ENCODE measurements at regions not wholly inside any gene's neighbourhood (a gene's known extent, or its start where the extent isn't known, plus 50 kb on each side); places are given as distances from the start of the nearest gene placed in this dataset.
"Not testable (repeated sequence)": the region's sequence is repeated elsewhere in the genome, so short reads cannot be mapped to it uniquely, and the experiment has no call there.

- not testable (repeated sequence) for H3K36me3 ChIP-seq (ENCODE audit: insufficient read depth, low read depth, low read length); H3K27ac ChIP-seq (ENCODE audit: low read length); H3K9me3 ChIP-seq (ENCODE audit: insufficient read depth, low read depth, low read length); H3K27me3 ChIP-seq (ENCODE audit: insufficient read depth, low read length); H3K4me1 ChIP-seq (ENCODE audit: insufficient read depth, low read length)
- Histone ChIP-seq H3K4me3 (ENCODE audit: low read length) (peak overlapping the region; percentile 72), H3K9ac (ENCODE audit: low read depth, low read length) (peak overlapping the region; percentile 57; the same call in 1 of the 2 replicates)
Measured at GRCh38 chr18:5004031-5004820, 192.8 kb downstream of the AKAIN1 start.

GRCh38 chr18:4994710-4995109 is 202.3 kb downstream of the AKAIN1 start:
- Histone ChIP-seq H3K27me3 (ENCODE audit: insufficient read depth, low read length) (peaks cover 7% of the 10 kb centered on the region), H3K9ac (ENCODE audit: low read depth, low read length) (no peak overlapping the region), H3K4me3 (ENCODE audit: low read length) (no peak overlapping the region), H3K36me3 (ENCODE audit: insufficient read depth, low read depth, low read length) (no peaks in the 10 kb centered on the region), H3K4me1 (ENCODE audit: insufficient read depth, low read length) (no peaks in the 10 kb centered on the region), H3K9me3 (ENCODE audit: insufficient read depth, low read depth, low read length) (peaks cover 2% of the 10 kb centered on the region; the same call in 1 of the 2 replicates), H3K27ac (ENCODE audit: low read length) (no peak overlapping the region)

GRCh38 chr18:4987452-4988405 is 209.3 kb downstream of the AKAIN1 start:
- H3K9me3 ChIP-seq (ENCODE audit: insufficient read depth, low read depth, low read length): peaks cover 2% of the 10 kb centered on the region; the same call in 1 of the 2 replicates
- H3K4me1 ChIP-seq (ENCODE audit: insufficient read depth, low read length): peaks cover 8% of the 10 kb centered on the region; the same call in 1 of the 2 replicates
- H3K27ac ChIP-seq (ENCODE audit: low read length): no peak overlapping the region
- H3K27me3 ChIP-seq (ENCODE audit: insufficient read depth, low read length): peaks cover 37% of the 10 kb centered on the region
- no peak overlapping the region for H3K9ac ChIP-seq (ENCODE audit: low read depth, low read length)
- H3K36me3 ChIP-seq (ENCODE audit: insufficient read depth, low read depth, low read length): no peaks in the 10 kb centered on the region
- no peak overlapping the region for H3K4me3 ChIP-seq (ENCODE audit: low read length)

GRCh38 chr18:4986677-4987076 is 210.4 kb downstream of the AKAIN1 start:
- no peak overlapping the region for H3K9ac ChIP-seq (ENCODE audit: low read depth, low read length)
- H3K4me3 ChIP-seq (ENCODE audit: low read length): no peak overlapping the region
- peaks cover 37% of the 10 kb centered on the region for H3K27me3 ChIP-seq (ENCODE audit: insufficient read depth, low read length)
- H3K4me1 ChIP-seq (ENCODE audit: insufficient read depth, low read length): peaks cover 8% of the 10 kb centered on the region; the same call in 1 of the 2 replicates
- no peak overlapping the region for H3K27ac ChIP-seq (ENCODE audit: low read length)
- H3K36me3 ChIP-seq (ENCODE audit: insufficient read depth, low read depth, low read length): no peaks in the 10 kb centered on the region
- peaks cover 2% of the 10 kb centered on the region; the same call in 1 of the 2 replicates for H3K9me3 ChIP-seq (ENCODE audit: insufficient read depth, low read depth, low read length)

GRCh38 chr18:4986066-4986465 is 211.0 kb downstream of the AKAIN1 start:
- H3K9me3 ChIP-seq (ENCODE audit: insufficient read depth, low read depth, low read length): peaks cover 2% of the 10 kb centered on the region; the same call in 1 of the 2 replicates
- H3K27ac ChIP-seq (ENCODE audit: low read length): no peak overlapping the region
- no peak overlapping the region for H3K4me3 ChIP-seq (ENCODE audit: low read length)
- H3K9ac ChIP-seq (ENCODE audit: low read depth, low read length): no peak overlapping the region
- H3K36me3 ChIP-seq (ENCODE audit: insufficient read depth, low read depth, low read length): no peaks in the 10 kb centered on the region
- peaks cover 8% of the 10 kb centered on the region; the same call in 1 of the 2 replicates for H3K4me1 ChIP-seq (ENCODE audit: insufficient read depth, low read length)
- H3K27me3 ChIP-seq (ENCODE audit: insufficient read depth, low read length): peaks cover 37% of the 10 kb centered on the region

- H3K27ac ChIP-seq (ENCODE audit: low read length): no peak overlapping the region
- H3K4me1 ChIP-seq (ENCODE audit: insufficient read depth, low read length): no peaks in the 10 kb centered on the region
- no peak overlapping the region for H3K4me3 ChIP-seq (ENCODE audit: low read length)
- no peak overlapping the region for H3K9ac ChIP-seq (ENCODE audit: low read depth, low read length)
- no peaks in the 10 kb centered on the region for H3K36me3 ChIP-seq (ENCODE audit: insufficient read depth, low read depth, low read length)
- no peaks in the 10 kb centered on the region for H3K27me3 ChIP-seq (ENCODE audit: insufficient read depth, low read length)
- no peaks in the 10 kb centered on the region; the same call in 1 of the 2 replicates for H3K9me3 ChIP-seq (ENCODE audit: insufficient read depth, low read depth, low read length)
Measured at GRCh38 chr18:4961121-4961909, 235.7 kb downstream of the AKAIN1 start.

- no peaks in the 10 kb centered on the region for H3K27me3 ChIP-seq (ENCODE audit: insufficient read depth, low read length)
- no peaks in the 10 kb centered on the region; the same call in 1 of the 2 replicates for H3K9me3 ChIP-seq (ENCODE audit: insufficient read depth, low read depth, low read length)
- no peaks in the 10 kb centered on the region for H3K4me1 ChIP-seq (ENCODE audit: insufficient read depth, low read length)
- H3K36me3 ChIP-seq (ENCODE audit: insufficient read depth, low read depth, low read length): no peaks in the 10 kb centered on the region
- H3K27ac ChIP-seq (ENCODE audit: low read length): no peak overlapping the region
- H3K9ac ChIP-seq (ENCODE audit: low read depth, low read length): no peak overlapping the region
- H3K4me3 ChIP-seq (ENCODE audit: low read length): no peak overlapping the region
Measured at GRCh38 chr18:4960578-4960977, 236.5 kb downstream of the AKAIN1 start.

GRCh38 chr18:4931209-4931608 is 265.8 kb downstream of the AKAIN1 start:
- no peaks in the 10 kb centered on the region for H3K27me3 ChIP-seq (ENCODE audit: insufficient read depth, low read length)
- H3K36me3 ChIP-seq (ENCODE audit: insufficient read depth, low read depth, low read length): no peaks in the 10 kb centered on the region
- peaks cover 23% of the 10 kb centered on the region for H3K9me3 ChIP-seq (ENCODE audit: insufficient read depth, low read depth, low read length)
- H3K27ac ChIP-seq (ENCODE audit: low read length): no peak overlapping the region
- H3K4me3 ChIP-seq (ENCODE audit: low read length): no peak overlapping the region
- H3K4me1 ChIP-seq (ENCODE audit: insufficient read depth, low read length): no peaks in the 10 kb centered on the region
- no peak overlapping the region for H3K9ac ChIP-seq (ENCODE audit: low read depth, low read length)

- Histone ChIP-seq H3K4me1 (ENCODE audit: insufficient read depth, low read length) (no peaks in the 10 kb centered on the region), H3K9me3 (ENCODE audit: insufficient read depth, low read depth, low read length) (peaks cover 6% of the 10 kb centered on the region; the same call in 1 of the 2 replicates), H3K4me3 (ENCODE audit: low read length) (no peak overlapping the region)
Measured at GRCh38 chr18:4921548-4921947, 275.5 kb downstream of the AKAIN1 start.

GRCh38 chr18:4917509-4917908 is 279.5 kb downstream of the AKAIN1 start:
- H3K27ac ChIP-seq (ENCODE audit: low read length); H3K4me3 ChIP-seq (ENCODE audit: low read length); H3K36me3 ChIP-seq (ENCODE audit: insufficient read depth, low read depth, low read length); H3K9me3 ChIP-seq (ENCODE audit: insufficient read depth, low read depth, low read length); H3K27me3 ChIP-seq (ENCODE audit: insufficient read depth, low read length); H3K9ac ChIP-seq (ENCODE audit: low read depth, low read length); H3K4me1 ChIP-seq (ENCODE audit: insufficient read depth, low read length): not testable (repeated sequence)

More at GRCh38 chr18:4921548-4921947, 275.5 kb downstream of the AKAIN1 start:
- H3K27ac ChIP-seq (ENCODE audit: low read length): no peak overlapping the region
- H3K27me3 ChIP-seq (ENCODE audit: insufficient read depth, low read length): no peaks in the 10 kb centered on the region
- H3K9ac ChIP-seq (ENCODE audit: low read depth, low read length): no peak overlapping the region
- no peaks in the 10 kb centered on the region for H3K36me3 ChIP-seq (ENCODE audit: insufficient read depth, low read depth, low read length)

GRCh38 chr18:4908328-4908727 is 288.7 kb downstream of the AKAIN1 start:
- H3K27me3 ChIP-seq (ENCODE audit: insufficient read depth, low read length): no peaks in the 10 kb centered on the region
- no peak overlapping the region for H3K4me3 ChIP-seq (ENCODE audit: low read length)
- peaks cover 7% of the 10 kb centered on the region for H3K4me1 ChIP-seq (ENCODE audit: insufficient read depth, low read length)
- no peaks in the 10 kb centered on the region for H3K36me3 ChIP-seq (ENCODE audit: insufficient read depth, low read depth, low read length)
- no peak overlapping the region for H3K27ac ChIP-seq (ENCODE audit: low read length)
- H3K9me3 ChIP-seq (ENCODE audit: insufficient read depth, low read depth, low read length): no peaks in the 10 kb centered on the region
- no peak overlapping the region for H3K9ac ChIP-seq (ENCODE audit: low read depth, low read length)

All from iPS-20b (cell line).